GM12864 (cell line): ENCODE measurements at regions not wholly inside any gene's neighbourhood (a gene's known extent, or its start where the extent isn't known, plus 50 kb on each side); places are given as distances from the start of the nearest gene placed in this dataset.
"Not testable (repeated sequence)": the region's sequence is repeated elsewhere in the genome, so short reads cannot be mapped to it uniquely, and the experiment has no call there.

Source experiments
- DNase-seq: peaks from one replicate; pipeline ENCODE4 v3.0.0-alpha.2; 2011; ENCODE audit warnings: low read depth
- H3K4me3 ChIP-seq: 2 replicates; pipeline ENCODE4 v1.5.1; 2011; ENCODE audit warnings: mild to moderate bottlenecking, low read depth, low read length, control low read depth
- CTCF ChIP-seq: IDR thresholded peaks from 2 replicates; pipeline ENCODE4 v1.5.1; 2011; ENCODE audit warnings: low read depth, mild to moderate bottlenecking, moderate library complexity, low read length, control low read depth, inconsistent platforms; ENCODE audit errors: missing control alignments

- no peak for DNase-seq
- H3K4me3 ChIP-seq = no peak overlapping the region
- TF ChIP-seq CTCF = no peak
These were observed 552.3 kb downstream of the NTRK3 start for GRCh38 chr15:87704276-87704675.

DNA sequence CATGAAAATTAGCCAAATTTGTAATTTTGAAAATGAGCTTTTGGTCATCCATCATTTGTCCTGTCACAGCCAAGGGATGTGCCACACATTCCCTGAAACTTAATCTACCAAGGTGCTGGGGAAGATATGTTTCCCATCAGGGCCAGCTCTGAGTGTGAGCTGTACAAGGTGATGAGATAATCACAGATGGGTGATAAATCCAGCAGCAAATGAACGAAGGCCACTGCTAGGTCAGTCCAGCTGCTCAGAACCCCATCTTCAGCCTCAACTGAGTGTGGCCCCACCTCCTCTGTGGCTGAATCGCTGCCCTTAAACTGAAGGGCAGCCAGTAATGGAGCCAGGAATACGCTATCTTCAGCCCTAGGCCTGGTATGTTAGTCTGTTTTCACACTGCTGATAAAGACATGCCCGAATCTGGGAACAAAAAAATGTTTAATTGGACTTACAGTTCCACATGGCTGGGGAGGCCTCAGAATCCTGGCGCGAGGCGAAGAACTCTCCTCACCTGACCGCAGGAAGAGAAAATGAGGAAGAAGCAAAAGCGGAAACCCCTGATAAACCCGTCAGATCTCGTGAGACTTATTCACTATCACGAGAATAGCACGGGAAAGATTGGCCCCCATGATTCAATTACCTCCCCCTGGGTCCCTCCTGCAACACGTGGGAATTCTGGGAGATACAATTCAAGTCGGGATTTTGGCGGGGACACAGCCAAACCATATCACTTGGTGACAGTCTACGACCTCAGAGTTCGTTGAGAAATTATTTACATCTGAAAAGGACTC is 553.0 kb downstream of the NTRK3 start:
- H3K4me3 ChIP-seq = no peak overlapping the region
- TF ChIP-seq CTCF = no peak
- no peak for DNase-seq

- no peak overlapping the region for H3K4me3 ChIP-seq
- no peak for TF ChIP-seq CTCF
- no peak for DNase-seq
These were observed 554.3 kb downstream of the NTRK3 start for GRCh38 chr15:87702270-87702669.

- DNase-seq, H3K4me3 ChIP-seq: not testable (repeated sequence)
These were observed 558.1 kb downstream of the NTRK3 start for GRCh38 chr15:87698467-87698866.

- no peak for TF ChIP-seq CTCF
- DNase-seq = no peak
- no peak overlapping the region for H3K4me3 ChIP-seq
These were observed 566.8 kb downstream of the NTRK3 start for GRCh38 chr15:87689716-87690115.

DNA sequence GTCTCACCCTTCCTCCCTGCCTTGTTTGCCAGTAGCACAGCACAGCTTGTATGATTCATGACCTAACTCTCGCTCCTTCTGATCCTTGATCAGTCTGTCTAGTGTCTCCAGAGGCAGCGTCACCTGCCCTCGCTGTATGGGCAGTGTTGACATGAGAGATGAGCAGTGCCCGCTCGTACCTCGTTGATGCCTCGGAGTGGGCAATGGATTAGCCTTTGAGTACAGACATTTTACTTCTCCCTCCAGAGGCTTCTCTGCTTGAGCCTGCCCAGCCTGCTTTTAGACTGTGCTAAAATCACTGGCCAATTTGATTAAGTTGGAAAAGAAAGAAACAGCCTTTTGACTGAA is 569.0 kb downstream of the NTRK3 start:
- no peak overlapping the region for H3K4me3 ChIP-seq
- TF ChIP-seq CTCF = no peak
- DNase-seq = no peak

GRCh38 chr15:87686841-87687522 is 569.6 kb downstream of the NTRK3 start:
- no peak overlapping the region for H3K4me3 ChIP-seq
- no peak for DNase-seq
- no peak for TF ChIP-seq CTCF
